HG02642 (cell line): ENCODE measurements at regions not wholly inside any gene's neighbourhood (a gene's known extent, or its start where the extent isn't known, plus 50 kb on each side); places are given as distances from the start of the nearest gene placed in this dataset.
"Not testable (repeated sequence)": the region's sequence is repeated elsewhere in the genome, so short reads cannot be mapped to it uniquely, and the experiment has no call there.

Experiments
- ATAC-seq: cut with Tn5 transposase; IDR thresholded peaks from one replicate; pipeline ENCODE4 v1.9.1; 2021; ENCODE audit warnings: mild to moderate bottlenecking; ENCODE audit not compliant: unreplicated experiment, poor library complexity

DNA sequence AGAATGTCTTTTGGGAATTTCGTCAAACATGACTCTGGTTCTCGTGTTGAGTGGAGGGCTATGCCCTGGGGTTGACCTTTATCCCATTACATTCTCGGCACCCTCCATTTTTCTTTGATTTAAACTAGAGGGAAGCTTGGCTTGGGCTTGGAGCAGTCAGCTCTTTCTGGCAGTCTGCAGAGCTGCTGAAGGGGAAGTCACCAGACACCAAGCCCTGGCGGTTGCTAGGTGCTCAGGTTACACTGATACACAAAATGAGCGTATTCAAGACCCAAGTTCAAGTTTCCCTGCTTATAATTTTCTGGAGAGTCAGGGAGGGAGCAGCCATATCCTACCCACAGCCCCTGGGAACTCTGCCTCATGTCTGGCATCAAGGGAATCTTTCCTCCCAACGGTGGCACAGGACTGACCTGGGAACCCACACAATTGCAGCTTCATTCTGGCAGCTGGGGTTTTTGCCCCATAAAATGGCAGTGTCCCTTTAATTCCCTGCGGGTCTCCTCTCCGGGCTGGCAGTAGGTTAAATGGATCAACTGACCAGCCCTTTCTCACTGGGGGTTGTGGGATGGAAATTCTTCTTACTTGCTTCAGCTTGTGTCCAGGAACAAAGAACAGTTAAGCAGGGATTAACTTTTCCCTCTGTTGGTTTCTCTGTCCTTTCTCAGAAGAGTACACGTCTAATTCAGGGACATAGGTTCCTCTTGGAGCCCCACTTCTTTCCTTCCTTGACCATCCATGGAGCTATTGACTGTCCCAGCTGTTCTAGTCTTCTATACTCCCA, 110.0 kb upstream of the DLG1 start:
- ATAC-seq = no peak

DNA sequence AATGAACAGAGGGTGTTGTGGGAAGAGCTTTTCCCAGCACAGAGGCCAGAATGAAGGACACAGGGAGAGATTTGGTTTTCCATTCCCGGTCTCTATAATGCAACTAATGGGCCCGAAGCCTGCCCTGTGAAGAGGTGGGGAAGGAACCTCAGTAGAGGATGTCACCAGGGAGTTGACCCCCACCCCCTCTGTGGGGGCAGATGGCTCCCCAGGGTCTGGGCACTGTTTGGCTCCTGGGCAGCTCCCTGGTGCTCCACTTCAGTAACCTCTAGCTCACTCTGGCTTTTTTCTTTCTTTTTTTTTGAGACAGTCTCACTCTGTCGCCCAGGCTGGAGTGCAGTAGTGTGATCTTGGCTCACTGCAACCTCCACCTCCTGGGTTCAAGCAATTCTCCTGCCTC, 109.1 kb upstream of the DLG1 start:
- no peak for ATAC-seq

DNA sequence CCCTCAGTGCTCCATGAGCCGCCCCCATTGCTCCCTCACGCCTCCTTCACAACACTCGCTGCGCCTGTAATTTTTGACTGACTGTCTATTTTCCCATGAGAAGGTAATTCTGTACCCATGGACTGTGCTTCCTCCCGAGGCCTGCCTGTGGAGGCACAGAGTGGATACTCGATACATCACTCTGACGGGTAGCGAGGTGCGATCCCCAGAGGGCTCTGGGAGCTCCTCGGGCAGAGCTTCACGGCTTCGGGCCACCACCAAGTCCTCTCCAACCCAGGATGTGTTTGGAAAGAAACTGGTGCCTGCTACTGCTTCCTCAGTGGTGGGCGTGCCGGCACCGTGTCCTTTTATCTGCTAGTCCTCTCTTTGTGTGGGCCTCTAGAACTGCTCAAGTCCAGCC, 108.6 kb upstream of the DLG1 start:
- ATAC-seq = no peak

DNA sequence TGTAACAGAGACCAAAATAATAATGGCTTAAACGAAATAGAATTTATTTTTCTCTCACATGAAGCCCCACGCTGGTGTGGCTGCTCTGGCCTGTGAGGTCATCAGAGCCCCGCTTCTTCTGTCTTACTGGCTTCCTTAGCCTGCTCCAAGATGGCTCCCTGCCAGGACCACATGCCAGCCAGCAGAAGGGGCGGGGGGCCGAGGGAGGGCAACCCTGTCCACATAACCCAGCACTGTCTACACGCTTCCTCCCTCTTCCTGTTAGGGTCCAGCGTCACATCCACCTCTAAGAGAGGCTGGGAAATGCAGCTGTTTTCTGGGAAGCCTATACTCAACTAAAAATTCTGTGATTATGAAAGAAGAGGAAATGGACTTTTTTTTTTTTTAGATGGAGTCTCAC, 107.9 kb upstream of the DLG1 start:
- no peak for ATAC-seq

DNA sequence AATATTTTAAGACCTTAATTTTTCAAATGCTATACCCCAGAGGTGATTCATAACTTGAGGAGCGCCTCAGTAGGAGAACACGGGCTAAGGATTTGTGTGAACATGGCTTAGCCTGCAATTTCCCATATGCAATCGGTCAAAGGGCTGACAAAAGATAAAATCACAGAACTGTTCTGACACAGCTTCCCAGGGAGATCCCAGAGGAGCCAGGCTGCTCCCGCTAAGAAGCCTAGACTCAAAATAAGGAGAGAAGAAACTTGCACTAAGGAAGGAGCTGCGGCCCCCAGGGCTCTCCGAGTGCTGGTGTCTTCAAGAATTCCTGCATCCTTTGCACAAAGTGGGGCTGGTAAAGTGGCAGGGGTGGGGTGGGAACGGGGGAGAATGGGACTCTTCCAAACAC, 106.3 kb upstream of the DLG1 start:
- no peak for ATAC-seq

DNA sequence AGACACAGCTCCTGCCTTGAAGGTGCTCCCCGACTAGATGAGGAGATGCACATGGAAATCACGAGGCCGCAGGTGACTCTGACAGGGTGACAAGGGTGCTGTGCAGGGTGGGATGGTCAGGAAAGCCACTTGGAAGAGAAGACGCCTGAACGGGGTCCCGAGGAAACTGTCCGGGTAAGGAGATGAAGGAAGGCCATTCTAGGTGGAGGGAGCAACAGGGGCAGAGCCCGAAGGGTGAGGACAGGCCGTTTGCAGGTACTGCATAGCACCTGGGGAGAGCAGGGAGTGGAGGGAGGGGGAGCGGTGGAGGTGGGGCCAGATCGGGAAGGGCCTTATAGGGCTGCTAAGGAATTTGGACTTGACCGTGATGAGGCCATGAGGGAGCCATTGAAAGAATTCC, 105.6 kb upstream of the DLG1 start:
- no peak for ATAC-seq

DNA sequence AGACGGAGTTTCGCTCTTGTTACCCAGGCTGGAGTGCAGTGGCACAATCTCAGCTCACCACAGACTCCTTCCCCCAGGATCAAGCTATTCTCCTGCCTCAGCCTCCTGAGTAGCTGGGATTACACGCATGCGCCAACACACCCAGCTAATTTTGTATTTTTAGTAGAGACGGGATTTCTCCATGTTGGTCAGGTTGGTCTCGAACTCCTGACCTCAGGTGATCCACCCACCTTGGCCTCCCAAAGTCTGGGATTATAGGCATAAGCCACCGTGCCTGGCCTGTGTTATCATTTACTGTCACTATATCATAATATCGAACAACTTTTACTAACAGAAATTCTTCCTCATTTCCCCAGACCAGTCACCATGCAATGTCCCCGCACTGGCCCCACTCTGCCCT, 104.0 kb upstream of the DLG1 start:
- ATAC-seq = not testable (repeated sequence)

DNA sequence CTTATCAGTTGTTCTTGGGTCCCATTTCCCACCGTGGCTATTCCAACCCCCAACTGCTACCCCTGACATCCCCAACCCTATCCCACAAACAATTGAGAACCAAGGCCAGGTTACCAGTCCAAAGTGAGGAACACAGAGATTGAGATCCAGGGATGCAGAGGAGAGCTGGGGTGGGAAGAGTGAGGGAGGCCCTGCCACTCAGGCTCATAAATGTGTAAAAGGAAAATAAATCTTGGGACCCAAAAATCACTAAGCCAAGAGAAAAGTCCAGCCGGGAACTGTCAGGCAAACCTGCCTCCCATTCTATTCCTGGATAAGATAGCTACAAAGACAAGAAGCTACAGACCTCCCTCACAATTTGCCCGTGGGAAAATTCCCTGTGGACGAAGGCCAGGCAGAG, 101.1 kb upstream of the DLG1 start:
- no peak for ATAC-seq

DNA sequence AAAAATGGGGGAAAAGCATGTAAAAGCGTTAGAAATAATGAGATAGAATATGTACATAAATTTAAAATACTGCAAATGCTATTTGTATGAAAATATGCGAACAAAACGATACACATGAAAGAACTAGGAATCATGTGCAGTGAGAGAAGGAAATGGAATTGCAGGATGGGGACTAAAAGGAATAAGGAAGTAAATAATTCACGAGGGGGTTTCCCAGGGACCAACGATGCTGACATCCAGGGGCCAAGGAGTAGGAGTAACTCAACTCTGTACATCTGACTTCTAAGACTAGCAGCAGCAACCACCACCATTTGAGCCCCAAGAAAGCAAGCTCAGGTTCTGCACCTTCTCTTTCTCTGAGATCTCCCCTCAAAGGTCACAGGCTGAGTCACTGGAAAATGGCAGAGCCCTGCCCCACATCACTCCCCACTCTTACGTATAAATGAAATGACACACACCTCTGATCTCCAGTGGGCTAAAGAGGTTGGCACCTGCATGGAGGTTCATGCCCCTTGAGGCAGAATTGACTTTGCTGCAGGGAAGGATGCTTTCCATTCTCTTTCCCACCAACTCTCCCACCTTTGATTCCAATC, 100.0 kb upstream of the DLG1 start:
- no peak for ATAC-seq

DNA sequence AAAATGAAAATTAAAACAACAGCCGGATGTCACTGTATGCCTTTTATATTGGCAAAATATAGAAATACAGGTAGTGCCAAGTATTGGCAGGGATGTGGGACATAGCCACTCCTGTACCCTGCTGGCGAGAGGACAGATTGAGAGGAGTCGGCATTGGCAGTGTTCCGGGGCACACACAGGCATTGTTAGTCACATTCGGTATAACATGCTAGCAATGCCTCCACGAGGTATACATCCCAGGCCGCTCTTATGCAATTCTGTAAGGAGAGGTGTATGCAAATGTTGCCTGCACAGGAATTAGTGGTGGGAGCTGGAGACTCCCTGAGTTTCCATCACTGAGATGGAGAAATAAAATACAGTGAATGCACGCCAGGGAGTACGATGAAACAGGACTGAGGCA, 99.4 kb upstream of the DLG1 start:
- no peak for ATAC-seq

DNA sequence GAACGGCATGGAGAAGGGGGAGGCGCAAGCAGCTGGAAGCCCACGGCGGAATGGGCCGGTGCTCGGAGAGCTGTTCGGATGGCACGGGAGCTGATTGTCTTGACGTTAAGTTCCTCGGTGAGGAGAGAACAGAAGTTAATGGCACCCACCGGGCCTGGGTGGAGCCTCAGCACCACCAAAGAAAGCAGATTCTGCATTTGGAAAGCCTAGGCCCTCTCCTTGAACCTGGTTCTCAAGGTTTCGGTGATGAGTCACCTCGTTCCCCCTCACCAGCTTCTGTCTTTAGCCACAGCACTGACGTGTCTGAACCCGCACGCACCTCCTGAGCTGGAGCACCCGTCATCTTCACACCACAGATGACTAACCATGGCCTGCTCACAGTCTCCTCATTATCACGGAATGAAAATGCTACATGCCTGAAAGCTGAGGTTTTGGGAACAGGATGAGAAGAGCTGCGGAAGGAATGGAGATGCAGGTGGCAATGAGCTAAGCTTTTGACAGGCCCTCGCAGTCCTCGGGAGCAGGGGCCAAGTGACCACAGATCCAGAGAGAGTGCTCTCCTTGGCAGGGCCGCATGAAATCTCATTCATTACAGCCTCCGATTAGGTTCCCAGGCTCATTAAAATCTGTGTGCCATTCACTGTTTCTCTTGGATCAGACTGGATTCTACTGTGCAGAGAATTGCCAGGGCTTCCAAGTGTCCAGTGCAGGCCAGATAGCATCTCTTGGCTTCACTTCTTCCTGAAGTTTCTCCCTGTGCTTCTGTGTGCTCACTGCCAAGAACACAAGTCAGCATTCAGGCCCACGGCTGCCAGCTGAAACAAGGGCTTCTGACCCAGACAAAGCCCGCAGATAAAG, 96.3 kb upstream of the DLG1 start:
- ATAC-seq = no peak

DNA sequence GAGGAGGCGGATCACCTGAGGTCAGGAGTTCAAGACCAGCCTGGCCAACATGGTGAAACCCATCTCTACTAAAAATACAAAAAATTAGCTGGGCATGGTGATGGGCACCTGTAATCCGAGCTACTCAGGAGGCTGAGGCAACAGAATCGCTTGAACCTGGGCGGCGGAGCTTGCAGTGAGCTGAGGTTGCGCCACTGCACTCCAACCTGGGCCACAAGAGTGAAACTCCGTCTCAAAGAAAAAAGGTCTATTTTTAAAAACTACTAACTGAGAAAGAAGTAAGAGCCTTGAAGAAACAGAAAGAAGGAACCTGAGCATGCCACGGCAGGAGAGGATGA, 95.7 kb upstream of the DLG1 start:
- not testable (repeated sequence) for ATAC-seq

DNA sequence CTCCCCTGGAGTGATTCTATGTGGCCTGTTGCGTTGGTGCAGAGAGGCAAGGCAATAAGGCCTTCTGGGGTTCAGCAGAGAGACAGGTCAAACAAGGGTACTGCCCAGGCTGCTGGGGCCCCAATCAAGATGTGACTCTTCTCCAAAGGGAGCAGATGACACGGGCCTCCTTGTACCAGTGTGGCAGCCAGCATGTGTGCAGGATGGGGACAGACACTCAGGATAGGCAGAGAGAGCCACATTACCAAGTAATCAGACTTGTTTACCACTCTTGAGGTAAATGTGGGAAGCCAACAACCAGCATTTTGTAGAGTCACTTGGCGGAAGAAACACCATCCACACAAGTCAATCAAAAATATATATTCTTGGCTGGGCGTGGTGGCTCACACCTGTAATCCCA, 95.3 kb upstream of the DLG1 start:
- ATAC-seq = no peak

DNA sequence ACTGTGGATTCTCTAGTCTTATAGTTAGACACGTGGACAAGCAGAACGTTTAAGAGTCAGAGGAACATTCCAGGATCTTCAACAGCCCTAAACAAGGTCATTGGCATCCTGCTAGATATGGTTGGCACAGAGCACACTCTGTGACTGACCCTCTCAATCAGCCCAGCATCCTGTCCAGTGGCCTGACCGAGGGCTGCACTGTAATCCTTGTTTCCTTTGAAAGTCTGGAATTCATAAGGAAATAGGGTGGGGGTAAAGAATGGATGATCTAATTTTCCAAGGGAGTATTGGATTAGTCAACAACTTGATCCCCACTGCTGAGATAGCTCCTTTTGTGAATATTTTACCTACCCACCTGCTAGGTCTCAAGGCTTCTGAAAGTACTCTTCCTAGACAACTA, 94.5 kb upstream of the DLG1 start:
- no peak for ATAC-seq

DNA sequence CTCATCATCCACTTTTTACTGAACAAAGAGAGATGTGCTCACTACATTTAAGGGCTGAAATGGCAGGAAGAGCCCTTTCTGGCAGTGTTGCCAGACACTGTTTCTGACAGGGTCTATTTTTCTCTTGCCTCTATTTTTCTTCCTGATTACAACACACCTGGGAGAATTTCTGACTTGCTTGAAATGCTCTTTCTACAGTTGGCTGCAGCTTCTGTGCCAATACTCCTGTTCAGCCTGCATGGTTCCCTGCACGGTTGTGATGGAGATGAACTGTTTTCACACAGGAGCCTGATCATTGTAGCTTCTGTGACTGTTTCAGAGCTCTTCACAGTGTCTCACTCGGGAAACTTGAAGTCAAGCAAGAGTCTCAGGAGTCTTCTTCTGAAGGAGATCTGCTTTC, 83.0 kb upstream of the DLG1 start:
- no peak for ATAC-seq

DNA sequence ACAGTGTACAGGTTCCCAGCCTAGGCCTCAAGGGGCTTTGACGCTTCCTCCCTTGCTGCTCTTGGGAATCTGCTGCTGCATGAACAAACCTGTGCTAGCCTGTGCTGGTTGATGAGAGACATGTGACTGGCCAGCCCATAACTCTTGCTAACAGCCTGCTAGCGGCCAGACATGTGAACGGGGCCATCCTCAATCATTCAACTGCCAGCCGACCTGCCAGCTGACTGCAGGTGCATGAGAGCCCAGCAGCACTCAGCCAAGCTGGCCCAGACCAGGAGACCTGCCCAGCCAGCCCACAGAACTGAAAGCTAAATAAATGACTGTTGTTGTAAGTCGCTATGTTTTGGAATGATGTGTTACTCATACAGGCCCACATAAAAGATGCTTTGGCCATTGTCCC, 82.4 kb upstream of the DLG1 start:
- no peak for ATAC-seq

DNA sequence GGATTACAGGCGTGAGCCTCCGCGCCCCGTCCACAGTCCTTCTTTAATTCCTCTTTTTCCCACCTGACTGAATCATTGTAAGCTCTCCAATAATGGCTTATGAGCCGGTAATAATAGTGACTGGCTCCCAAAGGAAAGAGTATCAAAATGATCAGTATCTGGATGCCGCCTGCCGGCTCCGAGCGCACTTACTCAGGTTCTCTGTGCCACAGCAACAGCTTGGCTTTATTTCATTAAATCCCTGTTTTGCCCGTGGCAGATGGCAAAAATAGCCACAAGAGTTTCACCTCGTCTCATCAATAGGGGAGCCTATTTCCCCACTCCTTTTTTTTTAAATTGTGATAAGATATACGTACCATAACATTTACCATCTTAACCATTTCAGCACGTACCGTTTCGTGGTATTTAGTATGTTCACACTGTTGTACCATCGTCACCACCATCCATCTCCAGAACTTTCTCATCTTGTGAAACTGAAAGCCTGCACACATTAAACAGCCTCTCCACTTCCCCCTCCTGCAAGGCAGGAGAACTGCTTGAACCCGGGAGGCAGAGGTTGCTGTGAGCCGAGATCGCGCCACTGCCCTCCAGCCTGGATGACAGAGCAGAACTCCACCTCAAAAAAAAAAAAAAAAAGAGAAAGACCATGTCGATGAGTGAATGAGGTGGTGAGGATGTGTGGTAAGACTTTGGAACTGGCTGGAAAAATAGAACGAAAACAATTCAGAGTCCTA, 80.7 kb upstream of the DLG1 start:
- ATAC-seq = no peak

DNA sequence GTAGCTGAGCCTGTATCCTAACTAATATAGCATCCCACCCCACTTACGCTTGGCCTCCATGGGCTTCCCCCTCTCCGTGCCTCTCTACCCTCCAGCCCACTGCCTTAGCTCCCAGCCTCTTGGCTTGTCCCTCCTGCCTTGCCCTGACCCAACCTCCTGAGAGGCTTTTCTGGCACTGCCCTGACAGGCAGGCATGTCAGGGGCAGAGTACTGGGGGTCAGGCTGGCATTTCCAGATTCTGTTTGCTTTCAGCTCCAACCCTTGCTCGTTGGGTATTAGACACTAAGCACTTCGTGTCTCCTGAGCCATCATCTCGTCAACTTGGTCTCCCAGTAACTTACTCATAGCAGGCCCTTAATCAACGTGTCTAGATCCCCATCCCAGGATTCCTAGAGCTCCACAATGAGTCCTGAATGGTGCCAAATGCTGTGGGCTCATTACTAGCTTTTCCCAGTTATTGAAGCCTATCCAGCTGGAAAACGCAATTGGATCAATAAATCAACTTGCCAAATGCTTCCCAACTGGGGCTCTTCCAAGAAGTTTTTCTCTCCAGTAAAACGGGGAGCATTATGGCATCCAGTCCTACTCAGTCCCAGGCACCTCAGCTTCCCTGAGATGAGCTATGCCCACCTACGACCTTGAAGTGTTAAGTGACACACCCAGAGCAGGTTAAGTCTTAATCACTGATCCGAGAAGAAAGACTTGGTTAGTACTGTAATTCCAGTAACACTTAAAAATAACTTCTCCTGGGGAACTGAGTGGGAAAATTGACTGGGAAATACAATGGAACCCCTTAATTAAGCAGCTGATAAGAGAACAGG, 78.5 kb upstream of the DLG1 start:
- no peak for ATAC-seq

DNA sequence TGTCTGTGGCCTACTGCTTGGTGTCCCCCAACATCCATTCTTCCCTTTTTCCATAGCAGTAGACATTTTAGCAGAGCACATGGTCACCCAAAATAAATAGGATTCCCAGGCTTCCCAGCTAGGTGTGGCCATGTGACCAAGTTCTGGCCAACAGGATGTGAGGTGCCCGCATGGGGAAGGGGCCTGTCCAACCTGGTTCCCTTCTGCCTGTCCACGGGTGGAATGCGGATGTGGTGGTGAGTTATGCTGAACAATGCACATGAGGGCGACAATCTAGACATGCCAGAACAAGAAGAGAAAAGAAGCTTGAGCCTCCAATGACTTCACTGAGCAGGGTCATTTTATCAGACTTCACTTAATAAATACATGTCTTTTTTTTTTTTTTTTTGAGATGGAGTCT, 77.6 kb upstream of the DLG1 start:
- no peak for ATAC-seq

DNA sequence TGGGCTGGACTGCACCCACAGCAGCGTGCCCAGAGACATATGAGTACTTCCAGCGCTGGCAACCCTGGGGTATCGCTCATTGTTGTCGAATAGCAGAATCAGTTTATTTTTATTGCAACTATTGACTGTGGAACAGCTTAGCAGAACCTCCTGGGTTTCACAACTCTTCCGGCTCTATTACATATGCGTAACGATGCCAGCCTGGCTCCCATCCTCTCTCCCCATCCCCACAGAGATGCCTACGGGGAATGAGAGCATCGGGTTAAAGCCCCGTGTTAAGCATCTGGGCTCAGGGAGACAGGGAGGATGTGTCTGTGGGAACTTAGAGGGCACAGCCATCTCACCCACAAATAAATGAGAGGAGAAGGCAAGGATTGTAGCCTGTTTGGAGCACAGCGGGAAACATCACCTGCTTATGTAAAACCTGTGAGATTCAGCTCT, 76.6 kb upstream of the DLG1 start:
- no peak for ATAC-seq
